HG03521 (cell line): ENCODE measurements at regions not wholly inside any gene's neighbourhood (a gene's known extent, or its start where the extent isn't known, plus 50 kb on each side); places are given as distances from the start of the nearest gene placed in this dataset.
"Not testable (repeated sequence)": the region's sequence is repeated elsewhere in the genome, so short reads cannot be mapped to it uniquely, and the experiment has no call there.

Experiments used
- ATAC-seq: cut with Tn5 transposase; IDR thresholded peaks from one replicate; pipeline ENCODE4 v1.9.1; 2021; ENCODE audit warnings: mild to moderate bottlenecking, moderate library complexity; ENCODE audit not compliant: unreplicated experiment

DNA sequence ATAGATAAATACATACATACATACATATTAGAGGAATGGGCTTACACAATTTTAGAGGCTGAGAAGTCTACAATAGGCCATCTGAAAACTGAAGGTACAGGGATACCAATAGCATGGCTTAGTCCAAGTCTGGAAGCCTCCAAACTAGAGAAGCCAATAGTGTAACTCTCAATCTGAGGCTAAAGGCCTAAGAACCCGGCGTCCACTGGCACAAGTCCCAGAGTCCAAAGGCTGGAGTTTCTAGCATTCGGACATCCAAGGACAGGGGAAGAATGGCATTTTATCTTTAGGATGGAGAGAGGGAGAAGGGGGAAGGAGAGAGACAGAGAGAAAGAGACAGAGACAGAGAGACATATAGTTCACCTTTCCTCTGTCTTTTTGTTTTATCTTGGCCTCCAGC is 63.7 kb upstream of the SYT4 start:
- ATAC-seq, result no peak

GRCh38 chr18:43350176-43350575 is 72.9 kb upstream of the SYT4 start:
- no peak for ATAC-seq

GRCh38 chr18:43364535-43364934 is 87.2 kb upstream of the SYT4 start:
- ATAC-seq, result no peak

GRCh38 chr18:43367895-43368294 is 90.6 kb upstream of the SYT4 start:
- ATAC-seq, result no peak

DNA sequence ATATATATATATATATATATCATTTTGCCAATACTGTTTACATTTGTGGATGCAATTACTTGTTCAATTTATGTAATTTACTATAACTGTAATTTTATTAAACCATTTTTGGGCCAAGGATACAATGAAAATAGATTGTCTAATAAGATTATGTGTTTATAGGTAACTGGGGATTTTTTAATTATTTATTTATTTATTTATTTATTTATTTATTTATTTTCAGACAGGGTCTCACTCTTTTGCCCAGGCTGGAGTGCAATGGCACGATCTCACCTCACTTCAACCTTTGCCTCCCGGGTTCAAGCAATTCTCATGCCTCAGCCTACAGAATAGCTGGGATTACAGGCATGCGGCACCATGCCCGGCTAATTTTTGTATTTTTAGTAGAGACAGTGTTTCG is 92.0 kb upstream of the SYT4 start:
- not testable (repeated sequence) for ATAC-seq

DNA sequence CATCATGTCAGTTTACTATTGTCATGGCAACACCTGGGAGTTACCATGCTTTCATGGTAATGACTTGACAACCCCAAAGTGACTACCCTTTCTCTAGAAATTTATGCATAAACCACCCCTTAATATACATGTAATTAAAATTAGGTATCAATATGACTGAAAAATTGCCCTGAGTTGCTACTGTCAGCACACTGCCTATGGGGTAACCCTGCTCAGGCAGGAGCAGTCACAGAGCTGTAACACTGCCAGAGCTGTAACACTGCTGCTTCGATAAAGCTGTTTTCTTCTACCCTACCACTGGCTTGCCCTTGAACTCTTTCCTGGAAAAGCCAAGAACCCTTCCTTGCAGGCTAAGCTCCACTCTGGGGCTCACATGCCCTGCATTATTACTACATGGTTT is 95.5 kb upstream of the SYT4 start:
- ATAC-seq, result no peak

- no peak for ATAC-seq
Measured at GRCh38 chr18:43380104-43380672, 102.9 kb upstream of the SYT4 start.

DNA sequence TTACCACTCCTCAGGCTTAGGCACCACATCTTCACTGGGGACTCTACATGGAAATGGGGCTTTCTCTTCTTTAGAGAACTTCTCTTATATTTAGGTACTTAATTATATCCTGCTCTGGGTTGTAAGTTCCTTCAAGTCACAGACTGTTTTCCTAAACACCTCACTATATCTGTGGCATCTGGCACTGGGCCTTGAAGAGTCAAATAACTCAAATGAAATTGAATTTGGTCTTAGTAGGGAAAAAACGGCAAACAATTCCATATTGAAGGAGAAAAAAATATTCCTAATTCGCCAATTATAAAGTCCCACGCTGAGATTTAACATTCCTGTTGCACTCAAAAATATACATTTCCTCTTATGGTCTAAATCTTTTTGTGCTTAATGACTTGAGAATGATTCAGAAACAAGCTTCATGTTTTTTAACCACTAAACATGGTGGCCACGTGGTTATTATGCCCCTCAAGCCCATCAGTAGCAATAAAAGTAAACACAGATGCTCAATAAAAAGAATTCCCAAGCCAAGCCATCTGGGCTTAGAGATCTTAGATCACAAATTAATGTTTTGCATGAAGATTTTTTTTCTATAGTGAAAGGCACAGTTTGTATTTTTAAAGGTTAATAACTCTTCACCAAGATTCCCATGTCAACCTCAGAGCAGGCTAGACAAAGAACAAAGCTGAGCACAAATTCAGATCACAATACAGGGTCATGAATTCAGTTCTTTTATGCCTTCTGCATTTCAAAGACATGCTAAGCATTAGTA is 105.5 kb upstream of the SYT4 start:
- no peak for ATAC-seq

GRCh38 chr18:43389163-43389562 is 111.9 kb upstream of the SYT4 start:
- no peak for ATAC-seq

DNA sequence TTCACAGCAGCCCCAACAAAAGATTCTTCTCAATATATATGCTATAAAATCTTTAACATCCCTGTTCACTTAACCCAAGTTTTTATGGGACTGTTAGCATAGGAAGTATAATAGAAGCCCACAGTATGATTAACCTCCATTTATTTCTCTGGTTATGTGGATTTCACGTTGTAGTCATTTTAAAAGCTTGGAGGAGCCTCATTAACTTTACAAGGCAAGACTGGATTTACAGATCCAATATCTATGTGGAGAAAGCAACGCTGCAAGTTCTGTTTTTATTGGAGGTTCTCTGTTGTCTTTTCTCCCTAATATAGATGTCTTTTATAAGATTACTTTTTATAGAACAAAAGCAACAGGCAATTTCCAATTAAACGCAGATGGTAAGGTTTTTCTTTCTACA is 114.9 kb upstream of the SYT4 start:
- ATAC-seq, result no peak

- no peak for ATAC-seq
Measured at GRCh38 chr18:43393174-43393573, 115.9 kb upstream of the SYT4 start.

GRCh38 chr18:43396266-43396665 is 119.0 kb upstream of the SYT4 start:
- ATAC-seq, result no peak

DNA sequence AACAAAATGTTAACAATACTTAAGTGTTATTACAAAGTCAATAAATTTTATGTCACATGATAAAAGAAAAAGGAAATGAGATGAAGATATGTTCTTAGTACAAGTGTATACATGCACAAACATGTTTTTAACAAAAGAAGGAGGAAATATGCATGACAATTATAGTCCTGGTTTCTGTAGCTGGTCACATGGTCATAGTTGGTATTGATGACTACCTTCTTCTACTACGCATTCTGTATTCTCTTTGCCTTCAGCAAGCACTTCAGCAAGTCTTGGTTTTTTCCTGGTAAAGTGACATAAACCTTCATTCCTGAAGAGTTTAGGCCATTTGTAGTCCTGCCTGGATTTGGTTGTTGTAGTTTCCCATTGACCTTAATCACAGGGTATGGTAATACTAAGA is 121.3 kb upstream of the SYT4 start:
- no peak for ATAC-seq

- ATAC-seq, result no peak
Measured at GRCh38 chr18:43405097-43405496, 127.8 kb upstream of the SYT4 start.

- no peak for ATAC-seq
Measured at GRCh38 chr18:43414006-43414405, 136.7 kb upstream of the SYT4 start.

GRCh38 chr18:43420091-43420490 is 142.8 kb upstream of the SYT4 start:
- no peak for ATAC-seq

DNA sequence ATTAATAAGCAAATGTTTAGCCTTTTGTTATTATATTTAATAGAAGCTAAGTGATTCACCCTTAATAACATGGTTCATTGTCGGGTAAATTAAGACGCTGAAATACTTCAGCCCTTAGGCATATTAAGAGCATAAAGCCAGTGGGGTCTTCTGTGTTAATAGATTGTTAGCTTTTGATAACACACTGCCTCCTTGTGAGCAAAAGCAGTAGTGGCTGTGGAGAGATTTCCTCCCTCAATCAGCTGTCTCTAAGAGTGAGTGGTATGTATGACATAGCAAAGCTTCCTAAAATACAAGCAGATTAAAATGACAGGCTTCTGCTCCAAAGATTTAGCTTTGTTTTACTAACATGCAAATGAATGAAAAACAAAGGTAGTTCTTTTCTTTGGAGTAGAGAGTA is 143.7 kb upstream of the SYT4 start:
- ATAC-seq, result no peak

DNA sequence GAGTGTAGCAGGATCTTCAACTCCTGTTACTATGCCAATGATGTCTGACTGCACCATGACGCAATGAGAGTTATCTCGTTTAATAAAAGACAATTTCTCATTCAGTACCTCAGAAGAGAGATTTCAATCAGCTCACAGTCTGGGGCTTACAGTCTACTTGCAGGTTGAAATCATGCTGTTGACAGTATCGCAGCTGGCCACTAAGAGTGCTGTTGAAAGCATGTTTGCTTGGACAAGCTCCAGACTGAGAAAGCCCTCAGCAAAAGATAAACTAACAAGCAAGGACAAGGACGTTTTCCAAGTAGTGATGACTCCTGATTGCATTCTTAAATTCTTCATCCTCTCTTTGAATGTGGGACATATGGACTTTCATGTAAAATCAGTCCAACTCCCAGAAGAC is 145.2 kb upstream of the SYT4 start:
- ATAC-seq, result no peak

- no peak for ATAC-seq
Measured at GRCh38 chr18:43435851-43436250, 158.6 kb upstream of the SYT4 start.

DNA sequence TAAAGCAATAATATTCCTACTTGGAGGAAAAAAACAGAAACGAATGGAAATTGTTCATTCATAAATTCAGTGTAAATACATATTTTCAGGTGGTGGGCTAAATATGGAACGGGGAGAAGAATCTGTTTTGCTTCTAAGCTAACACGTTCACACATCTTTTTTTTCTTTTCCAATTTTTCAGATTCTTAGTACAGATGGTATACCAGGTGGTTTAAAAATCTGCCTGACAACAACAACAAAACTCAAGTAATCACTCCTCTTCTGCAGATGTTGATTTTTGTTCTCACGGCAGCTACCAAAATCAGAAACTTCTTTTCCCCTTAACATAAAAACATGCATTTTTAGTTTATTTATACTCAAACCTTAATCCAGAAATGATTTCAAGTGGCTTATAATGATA is 164.8 kb upstream of the SYT4 start:
- no peak for ATAC-seq

GRCh38 chr18:43442571-43442970 is 165.3 kb upstream of the SYT4 start:
- ATAC-seq, result no peak

- no peak for ATAC-seq
Measured at GRCh38 chr18:43465483-43465882, 188.2 kb upstream of the SYT4 start.

DNA sequence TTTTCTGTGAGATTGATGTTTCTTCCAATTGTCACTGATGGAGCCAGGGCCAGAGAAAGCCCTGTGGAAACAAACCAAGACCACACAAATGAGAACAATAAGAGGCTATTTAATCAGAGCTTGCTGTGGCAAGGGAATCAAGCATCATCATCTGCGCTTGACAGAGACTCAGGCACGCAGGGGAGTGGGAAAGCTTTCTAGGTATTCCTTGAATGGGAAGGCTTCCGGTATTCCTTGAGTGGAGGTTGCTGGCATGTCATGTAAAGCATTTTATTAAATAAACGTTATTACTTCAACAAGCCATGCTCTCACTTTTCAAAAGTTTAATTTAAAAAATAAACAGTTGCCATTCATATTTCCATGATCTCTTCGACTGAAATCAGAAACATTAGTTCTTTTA is 194.6 kb upstream of the SYT4 start:
- ATAC-seq, result no peak
